ENCODE measurements at regions not wholly inside any gene's neighbourhood (a gene's known extent, or its start where the extent isn't known, plus 50 kb on each side); places are given as distances from the start of the nearest gene placed in this dataset.

- TF ChIP-seq, protein P1, sequence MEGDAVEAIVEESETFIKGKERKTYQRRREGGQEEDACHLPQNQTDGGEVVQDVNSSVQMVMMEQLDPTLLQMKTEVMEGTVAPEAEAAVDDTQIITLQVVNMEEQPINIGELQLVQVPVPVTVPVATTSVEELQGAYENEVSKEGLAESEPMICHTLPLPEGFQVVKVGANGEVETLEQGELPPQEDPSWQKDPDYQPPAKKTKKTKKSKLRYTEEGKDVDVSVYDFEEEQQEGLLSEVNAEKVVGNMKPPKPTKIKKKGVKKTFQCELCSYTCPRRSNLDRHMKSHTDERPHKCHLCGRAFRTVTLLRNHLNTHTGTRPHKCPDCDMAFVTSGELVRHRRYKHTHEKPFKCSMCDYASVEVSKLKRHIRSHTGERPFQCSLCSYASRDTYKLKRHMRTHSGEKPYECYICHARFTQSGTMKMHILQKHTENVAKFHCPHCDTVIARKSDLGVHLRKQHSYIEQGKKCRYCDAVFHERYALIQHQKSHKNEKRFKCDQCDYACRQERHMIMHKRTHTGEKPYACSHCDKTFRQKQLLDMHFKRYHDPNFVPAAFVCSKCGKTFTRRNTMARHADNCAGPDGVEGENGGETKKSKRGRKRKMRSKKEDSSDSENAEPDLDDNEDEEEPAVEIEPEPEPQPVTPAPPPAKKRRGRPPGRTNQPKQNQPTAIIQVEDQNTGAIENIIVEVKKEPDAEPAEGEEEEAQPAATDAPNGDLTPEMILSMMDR (IDR thresholded peaks at IDR 0.05; ENCODE audit: control extremely low read depth in 1 of 3, insufficient read depth in 1 of 3, low read depth in 1 of 3, low read length in 3 of 3) = no peak
- TF ChIP-seq ATF3 (IDR thresholded peaks at IDR 0.05; ENCODE audit: insufficient read depth, low read depth, low read length) (no peak), TAF7 (optimal IDR thresholded peaks at IDR 0.05; ENCODE audit: borderline replicate concordance, low read depth, low read length) (no peak), POU5F1 (IDR thresholded peaks at IDR 0.05; ENCODE audit: low read depth, low read length) (no peak), SP2 (IDR thresholded peaks at IDR 0.05; ENCODE audit: low read length) (no peak), PHF8 (conservative IDR thresholded peaks at IDR 0.05; ENCODE audit: low read depth, low read length) (no peak), CHD1 (IDR thresholded peaks at IDR 0.05; ENCODE audit: low read depth, low read length) (no peak), TCF12 (IDR thresholded peaks at IDR 0.05; ENCODE audit: low read depth, low read length) (no peak), RBBP5 (IDR thresholded peaks at IDR 0.05; ENCODE audit: borderline replicate concordance, low read depth, low read length) (no peak), TAF1 (IDR thresholded peaks at IDR 0.05; ENCODE audit: low read depth, low read length) (no peak)
Measured at GRCh38 chr2:187986390-187987105, 305.1 kb upstream of the GULP1 start (continued).

Data from H1 (cell line).